WERI-Rb-1 (cell line): ENCODE measurements at regions not wholly inside any gene's neighbourhood (a gene's known extent, or its start where the extent isn't known, plus 50 kb on each side); places are given as distances from the start of the nearest gene placed in this dataset.

Experiments
- DNase-seq: peaks from one replicate; pipeline ENCODE4 v3.0.0-alpha.2; 2020
- H3K27ac ChIP-seq: fragments of 250-450 bp; sonication (Bioruptor Pico); 2 replicates; pipeline ENCODE4 v1.5.1; 2020; ENCODE audit warnings: mild to moderate bottlenecking, moderate library complexity
- H3K27me3 ChIP-seq: fragments of 250-450 bp; sonication (Bioruptor Pico); 2 replicates; pipeline ENCODE4 v1.5.1; 2021; ENCODE audit warnings: mild to moderate bottlenecking, low read depth, moderate library complexity; ENCODE audit not compliant: insufficient read depth, severe bottlenecking
- H3K36me3 ChIP-seq: fragments of 250-450 bp; sonication (Bioruptor Pico); 2 replicates; pipeline ENCODE4 v1.5.1; 2020; ENCODE audit warnings: mild to moderate bottlenecking, moderate library complexity
- H3K4me3 ChIP-seq: 2 replicates; pipeline ENCODE4 v1.5.1; 2011; ENCODE audit warnings: low read depth, mild to moderate bottlenecking, control low read depth, low read length
- H3K9me3 ChIP-seq: fragments of 250-450 bp; sonication (Bioruptor Pico); 2 replicates; pipeline ENCODE4 v1.5.1; 2021; ENCODE audit warnings: mild to moderate bottlenecking, moderate library complexity; ENCODE audit not compliant: severe bottlenecking
- TF ChIP-seq, protein P1 (sequence below): IDR thresholded peaks from 2 replicates; pipeline ENCODE4 v1.5.1; 2011; ENCODE audit warnings: low read depth, mild to moderate bottlenecking, control low read depth, inconsistent platforms, low read length

DNA sequence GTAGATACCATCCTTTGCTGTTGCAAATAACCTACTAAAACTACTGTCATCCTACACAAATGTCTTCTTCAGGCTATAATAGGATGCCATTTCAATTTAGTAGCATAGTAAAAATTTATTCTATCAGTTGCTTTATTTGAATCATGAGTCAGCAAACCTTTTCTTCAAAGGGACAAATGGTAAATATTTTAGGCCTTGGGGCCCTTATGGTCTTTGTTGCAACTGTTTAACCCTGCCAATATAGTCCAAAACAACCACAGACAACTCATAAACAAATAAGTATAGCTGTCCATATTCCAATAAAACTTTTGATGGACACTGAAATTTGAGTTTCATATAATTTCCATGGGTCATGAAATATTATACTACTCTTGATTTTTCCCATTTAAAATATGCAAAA lies 54.0 kb upstream of the CCBE1 start:
- no peaks in the 10 kb centered on the region for H3K27me3 ChIP-seq
- no peak overlapping the region for H3K27ac ChIP-seq
- TF ChIP-seq, protein P1, sequence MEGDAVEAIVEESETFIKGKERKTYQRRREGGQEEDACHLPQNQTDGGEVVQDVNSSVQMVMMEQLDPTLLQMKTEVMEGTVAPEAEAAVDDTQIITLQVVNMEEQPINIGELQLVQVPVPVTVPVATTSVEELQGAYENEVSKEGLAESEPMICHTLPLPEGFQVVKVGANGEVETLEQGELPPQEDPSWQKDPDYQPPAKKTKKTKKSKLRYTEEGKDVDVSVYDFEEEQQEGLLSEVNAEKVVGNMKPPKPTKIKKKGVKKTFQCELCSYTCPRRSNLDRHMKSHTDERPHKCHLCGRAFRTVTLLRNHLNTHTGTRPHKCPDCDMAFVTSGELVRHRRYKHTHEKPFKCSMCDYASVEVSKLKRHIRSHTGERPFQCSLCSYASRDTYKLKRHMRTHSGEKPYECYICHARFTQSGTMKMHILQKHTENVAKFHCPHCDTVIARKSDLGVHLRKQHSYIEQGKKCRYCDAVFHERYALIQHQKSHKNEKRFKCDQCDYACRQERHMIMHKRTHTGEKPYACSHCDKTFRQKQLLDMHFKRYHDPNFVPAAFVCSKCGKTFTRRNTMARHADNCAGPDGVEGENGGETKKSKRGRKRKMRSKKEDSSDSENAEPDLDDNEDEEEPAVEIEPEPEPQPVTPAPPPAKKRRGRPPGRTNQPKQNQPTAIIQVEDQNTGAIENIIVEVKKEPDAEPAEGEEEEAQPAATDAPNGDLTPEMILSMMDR = no peak
- no peak for DNase-seq
- H3K36me3 ChIP-seq = no peaks in the 10 kb centered on the region
- H3K4me3 ChIP-seq = no peak overlapping the region
- peaks cover 3% of the 10 kb centered on the region for H3K9me3 ChIP-seq

DNA sequence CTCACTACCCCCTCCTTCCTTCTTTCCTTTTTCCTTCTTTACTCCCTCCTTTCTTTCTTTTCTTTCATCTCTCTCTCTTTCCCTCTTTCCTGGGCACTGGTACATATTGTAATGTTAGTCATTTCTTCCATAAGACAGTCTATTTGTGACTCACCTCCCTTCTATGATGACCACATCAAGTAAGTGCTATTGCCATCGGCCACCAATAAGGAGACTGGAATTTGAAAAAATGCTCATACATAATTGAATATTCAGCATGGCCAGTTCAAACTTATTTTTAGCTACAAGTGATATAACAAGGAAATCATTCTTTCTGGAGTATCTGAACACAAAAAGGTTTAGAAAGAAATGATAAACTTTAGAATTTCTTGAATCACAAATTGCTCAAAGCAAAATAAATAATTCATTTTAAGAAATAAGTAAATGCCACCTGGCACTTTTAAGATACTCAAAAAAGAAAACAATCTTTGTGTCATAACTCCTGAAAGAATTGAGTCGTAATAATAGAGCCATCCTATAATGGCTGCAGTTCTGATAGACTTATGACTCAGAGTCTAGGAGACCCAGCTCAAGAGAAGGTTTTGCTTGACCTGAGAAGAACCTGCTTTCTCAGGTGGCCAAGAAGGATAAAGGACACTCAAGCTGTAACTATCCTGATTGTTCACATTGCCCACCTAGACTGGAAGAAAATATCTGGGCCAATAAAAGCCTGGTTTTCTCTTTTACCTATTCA lies 51.6 kb upstream of the CCBE1 start:
- H3K36me3 ChIP-seq = no peaks in the 10 kb centered on the region
- no peak overlapping the region for H3K4me3 ChIP-seq
- peaks cover 3% of the 10 kb centered on the region for H3K9me3 ChIP-seq
- H3K27me3 ChIP-seq = no peaks in the 10 kb centered on the region
- no peak for DNase-seq
- no peak overlapping the region for H3K27ac ChIP-seq
- TF ChIP-seq, protein P1 = no peak
